ENCODE measurements at regions not wholly inside any gene's neighbourhood (a gene's known extent, or its start where the extent isn't known, plus 50 kb on each side); places are given as distances from the start of the nearest gene placed in this dataset.
A peak's percentile ranks its signal among the peaks of the same experiment; 100 is the strongest.

- TF ChIP-seq ATF2 (CRISPR knock-in tag; IDR thresholded peaks at IDR 0.05) = no peak
- no peak for TF ChIP-seq NR3C1 (CRISPR knock-in tag; IDR thresholded peaks at IDR 0.05)
- TF ChIP-seq ZNF431 (CRISPR knock-in tag; IDR thresholded peaks at IDR 0.05) = no peak
- TF ChIP-seq MAFG (tag; conservative IDR thresholded peaks at IDR 0.05) = no peak
- TF ChIP-seq BRD4 (IDR thresholded peaks at IDR 0.05) = no peak
- TF ChIP-seq GATA2 (CRISPR knock-in tag; IDR thresholded peaks at IDR 0.05) = no peak
- no peak for TF ChIP-seq JUN (IDR thresholded peaks at IDR 0.05; ENCODE audit: borderline replicate concordance, low read depth, low read length)
- no peak for TF ChIP-seq JUN (CRISPR knock-in tag; IDR thresholded peaks at IDR 0.05; ENCODE audit: borderline replicate concordance)
- TF ChIP-seq, protein P1, sequence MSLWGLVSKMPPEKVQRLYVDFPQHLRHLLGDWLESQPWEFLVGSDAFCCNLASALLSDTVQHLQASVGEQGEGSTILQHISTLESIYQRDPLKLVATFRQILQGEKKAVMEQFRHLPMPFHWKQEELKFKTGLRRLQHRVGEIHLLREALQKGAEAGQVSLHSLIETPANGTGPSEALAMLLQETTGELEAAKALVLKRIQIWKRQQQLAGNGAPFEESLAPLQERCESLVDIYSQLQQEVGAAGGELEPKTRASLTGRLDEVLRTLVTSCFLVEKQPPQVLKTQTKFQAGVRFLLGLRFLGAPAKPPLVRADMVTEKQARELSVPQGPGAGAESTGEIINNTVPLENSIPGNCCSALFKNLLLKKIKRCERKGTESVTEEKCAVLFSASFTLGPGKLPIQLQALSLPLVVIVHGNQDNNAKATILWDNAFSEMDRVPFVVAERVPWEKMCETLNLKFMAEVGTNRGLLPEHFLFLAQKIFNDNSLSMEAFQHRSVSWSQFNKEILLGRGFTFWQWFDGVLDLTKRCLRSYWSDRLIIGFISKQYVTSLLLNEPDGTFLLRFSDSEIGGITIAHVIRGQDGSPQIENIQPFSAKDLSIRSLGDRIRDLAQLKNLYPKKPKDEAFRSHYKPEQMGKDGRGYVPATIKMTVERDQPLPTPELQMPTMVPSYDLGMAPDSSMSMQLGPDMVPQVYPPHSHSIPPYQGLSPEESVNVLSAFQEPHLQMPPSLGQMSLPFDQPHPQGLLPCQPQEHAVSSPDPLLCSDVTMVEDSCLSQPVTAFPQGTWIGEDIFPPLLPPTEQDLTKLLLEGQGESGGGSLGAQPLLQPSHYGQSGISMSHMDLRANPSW (CRISPR knock-in tag; IDR thresholded peaks at IDR 0.05) = no peak
- no peak for TF ChIP-seq RBM39 (optimal IDR thresholded peaks at IDR 0.05; ENCODE audit: low read depth, low read length)
- no peak for TF ChIP-seq PURB (CRISPR knock-in tag; IDR thresholded peaks at IDR 0.05; ENCODE audit: low read depth)
- peak; percentile 23; the same call in 1 of the 2 replicates for TF ChIP-seq POLR2AphosphoS5 (IDR thresholded peaks at IDR 0.05; ENCODE audit: control insufficient read depth, insufficient read depth, low read depth, low read length)
- no peak for TF ChIP-seq E2F3 (CRISPR knock-in tag; IDR thresholded peaks at IDR 0.05)
- TF ChIP-seq SMAD2 (IDR thresholded peaks at IDR 0.05; ENCODE audit: low read depth, low read length) = no peak
- TF ChIP-seq RAD51 (IDR thresholded peaks at IDR 0.05; ENCODE audit: borderline replicate concordance, low read depth) = no peak
- no peak for TF ChIP-seq PCBP1 (IDR thresholded peaks at IDR 0.05; ENCODE audit: low read depth, low read length, poor library complexity, severe bottlenecking)
- no peak for TF ChIP-seq ERF (CRISPR knock-in tag; IDR thresholded peaks at IDR 0.05)
- no peak for TF ChIP-seq SMARCB1 (IDR thresholded peaks at IDR 0.05; ENCODE audit: insufficient read length, low read depth)
- TF ChIP-seq NFE2 (IDR thresholded peaks at IDR 0.05; ENCODE audit: low read depth) = no peak
- TF ChIP-seq, protein P2, sequence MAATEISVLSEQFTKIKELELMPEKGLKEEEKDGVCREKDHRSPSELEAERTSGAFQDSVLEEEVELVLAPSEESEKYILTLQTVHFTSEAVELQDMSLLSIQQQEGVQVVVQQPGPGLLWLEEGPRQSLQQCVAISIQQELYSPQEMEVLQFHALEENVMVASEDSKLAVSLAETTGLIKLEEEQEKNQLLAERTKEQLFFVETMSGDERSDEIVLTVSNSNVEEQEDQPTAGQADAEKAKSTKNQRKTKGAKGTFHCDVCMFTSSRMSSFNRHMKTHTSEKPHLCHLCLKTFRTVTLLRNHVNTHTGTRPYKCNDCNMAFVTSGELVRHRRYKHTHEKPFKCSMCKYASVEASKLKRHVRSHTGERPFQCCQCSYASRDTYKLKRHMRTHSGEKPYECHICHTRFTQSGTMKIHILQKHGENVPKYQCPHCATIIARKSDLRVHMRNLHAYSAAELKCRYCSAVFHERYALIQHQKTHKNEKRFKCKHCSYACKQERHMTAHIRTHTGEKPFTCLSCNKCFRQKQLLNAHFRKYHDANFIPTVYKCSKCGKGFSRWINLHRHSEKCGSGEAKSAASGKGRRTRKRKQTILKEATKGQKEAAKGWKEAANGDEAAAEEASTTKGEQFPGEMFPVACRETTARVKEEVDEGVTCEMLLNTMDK (IDR thresholded peaks at IDR 0.05; ENCODE audit: borderline replicate concordance, insufficient read depth, low read depth, low read length, poor library complexity, severe bottlenecking) = no peak
- no peak for TF ChIP-seq HIVEP1 (CRISPR knock-in tag; IDR thresholded peaks at IDR 0.05)
- no peak for TF ChIP-seq ESRRA (IDR thresholded peaks at IDR 0.05; ENCODE audit: borderline replicate concordance, low read depth)
These were observed 97.0 kb upstream of the FN1 start (continued) for GRCh38 chr2:215532844-215533243.
